ENCODE measurements at regions not wholly inside any gene's neighbourhood (a gene's known extent, or its start where the extent isn't known, plus 50 kb on each side); places are given as distances from the start of the nearest gene placed in this dataset.

DNA sequence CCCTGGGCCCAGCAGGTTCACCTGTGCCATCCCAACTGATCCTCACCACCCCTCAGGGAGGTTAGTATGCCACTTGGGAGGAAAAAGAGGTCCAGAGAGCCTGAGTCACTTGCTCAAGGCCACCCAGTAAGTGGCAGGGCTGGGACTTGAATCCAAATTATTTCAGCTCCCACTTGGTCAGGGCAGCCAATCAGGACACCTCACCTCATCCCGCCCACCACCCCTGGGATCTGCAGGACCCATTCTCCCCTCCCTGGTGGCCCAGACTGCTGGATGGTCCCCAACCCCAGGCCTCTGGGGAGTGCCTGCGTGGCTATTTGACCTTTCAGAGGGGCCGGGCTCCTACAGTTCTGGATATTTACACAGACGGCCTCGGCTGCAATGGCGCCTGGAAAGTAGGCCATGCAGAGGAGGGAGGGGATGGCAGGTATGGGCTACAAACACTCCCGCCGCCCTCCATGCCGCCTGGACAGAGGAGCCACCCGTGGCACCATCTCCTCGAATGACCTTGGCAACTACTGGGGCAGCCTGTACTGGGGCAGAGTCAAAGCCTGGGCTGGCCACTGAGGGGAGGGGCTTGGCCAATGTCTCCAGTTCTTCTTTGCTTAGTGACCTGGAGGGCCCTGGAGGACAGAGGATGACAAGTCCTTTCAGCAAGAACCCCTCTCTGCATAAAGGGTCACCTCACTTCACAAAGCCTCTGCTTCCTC, 153.6 kb upstream of the LINGO1 start:
- no peak overlapping the region for H3K27ac ChIP-seq (replicated peaks in 1 of 4)
- H3K27me3 ChIP-seq: peaks cover 0 to 80% (median 0%) of the 10 kb centered on the region in 4 donors
- intact Hi-C loops (cut with DNase I): no loop called here
- H3K4me3 ChIP-seq: no peak overlapping the region
- DNase-seq (ENCODE audit: extremely low spot score): no peak
- H3K4me1 ChIP-seq: no peaks in the 10 kb centered on the region
- TF ChIP-seq EP300 (IDR thresholded peaks at IDR 0.05): no peak
- TF ChIP-seq POLR2AphosphoS5 (IDR thresholded peaks at IDR 0.05): no peak
- TF ChIP-seq POLR2A (IDR thresholded peaks at IDR 0.05; ENCODE audit: low read depth): no peak
- TF ChIP-seq, protein P1, sequence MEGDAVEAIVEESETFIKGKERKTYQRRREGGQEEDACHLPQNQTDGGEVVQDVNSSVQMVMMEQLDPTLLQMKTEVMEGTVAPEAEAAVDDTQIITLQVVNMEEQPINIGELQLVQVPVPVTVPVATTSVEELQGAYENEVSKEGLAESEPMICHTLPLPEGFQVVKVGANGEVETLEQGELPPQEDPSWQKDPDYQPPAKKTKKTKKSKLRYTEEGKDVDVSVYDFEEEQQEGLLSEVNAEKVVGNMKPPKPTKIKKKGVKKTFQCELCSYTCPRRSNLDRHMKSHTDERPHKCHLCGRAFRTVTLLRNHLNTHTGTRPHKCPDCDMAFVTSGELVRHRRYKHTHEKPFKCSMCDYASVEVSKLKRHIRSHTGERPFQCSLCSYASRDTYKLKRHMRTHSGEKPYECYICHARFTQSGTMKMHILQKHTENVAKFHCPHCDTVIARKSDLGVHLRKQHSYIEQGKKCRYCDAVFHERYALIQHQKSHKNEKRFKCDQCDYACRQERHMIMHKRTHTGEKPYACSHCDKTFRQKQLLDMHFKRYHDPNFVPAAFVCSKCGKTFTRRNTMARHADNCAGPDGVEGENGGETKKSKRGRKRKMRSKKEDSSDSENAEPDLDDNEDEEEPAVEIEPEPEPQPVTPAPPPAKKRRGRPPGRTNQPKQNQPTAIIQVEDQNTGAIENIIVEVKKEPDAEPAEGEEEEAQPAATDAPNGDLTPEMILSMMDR (IDR thresholded peaks at IDR 0.05): no peak
- no peaks in the 10 kb centered on the region for H3K36me3 ChIP-seq
- no peaks in the 10 kb centered on the region for H3K9me3 ChIP-seq
- 72% methylated on average over 2 of the region's 11 CpGs for WGBS

DNA sequence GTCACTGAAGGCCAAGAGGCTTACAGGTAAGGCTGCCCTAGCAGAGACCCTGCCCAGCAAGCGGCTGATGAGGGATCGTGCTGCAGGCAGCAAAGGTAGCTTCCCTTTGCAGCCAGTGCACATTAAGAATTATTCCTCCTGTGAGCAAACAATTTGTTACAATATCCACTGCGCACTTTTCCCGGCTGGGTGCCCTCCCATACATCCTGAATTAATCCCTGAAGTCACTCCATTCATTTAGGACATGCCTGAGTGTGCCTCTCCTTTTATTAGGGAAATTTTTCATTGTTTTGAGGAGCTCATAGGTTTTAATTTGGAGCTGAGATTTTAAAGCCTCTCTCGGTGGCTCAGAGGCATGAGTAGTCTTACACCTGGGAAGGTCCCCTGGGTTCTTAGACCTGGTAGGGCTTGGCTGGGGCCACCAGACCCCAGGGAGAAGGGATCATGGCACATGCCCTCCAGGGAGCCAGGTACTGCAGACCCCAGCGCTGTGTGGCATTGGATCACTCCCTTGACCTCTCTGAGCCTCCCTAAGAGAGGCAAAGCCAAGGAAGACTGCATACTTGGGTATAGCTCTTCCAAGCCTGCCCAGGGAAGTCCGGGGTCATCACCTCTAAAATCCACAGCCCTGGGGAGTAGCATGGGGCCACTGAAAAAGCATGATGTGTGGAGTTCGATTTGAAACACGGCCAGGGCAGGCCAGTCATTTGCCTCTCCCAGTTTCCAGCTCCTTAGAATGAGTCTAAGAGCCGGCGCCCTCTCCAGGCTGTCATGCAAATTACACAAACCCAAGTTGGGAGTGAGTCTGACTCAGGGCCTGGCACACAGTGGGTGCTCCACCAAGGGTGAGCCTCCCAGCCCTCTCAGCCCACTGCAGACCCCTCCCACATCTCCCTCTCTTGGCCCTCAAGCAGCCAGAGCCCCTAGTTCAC, 151.9 kb upstream of the LINGO1 start:
- DNase-seq (ENCODE audit: extremely low spot score): no peak

DNA sequence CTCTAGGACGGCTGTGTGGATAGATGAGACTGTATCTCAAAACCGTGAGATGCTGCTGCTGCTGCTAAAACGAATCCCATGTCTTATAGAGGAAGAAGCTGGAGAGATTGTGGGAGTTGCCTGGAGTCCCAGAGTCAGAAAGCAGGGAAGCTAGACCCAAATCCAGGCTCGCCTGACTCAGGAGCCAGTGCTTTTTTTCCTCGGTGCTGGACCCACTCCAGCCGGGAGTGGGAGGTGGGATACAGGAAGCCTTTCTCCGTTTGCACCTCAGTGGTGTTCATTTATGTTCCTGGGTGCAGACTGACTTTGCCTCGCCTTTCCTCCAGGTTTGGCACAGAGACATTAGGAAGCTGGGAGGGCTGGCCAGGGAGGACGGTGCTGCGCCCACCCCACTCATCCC, 150.9 kb upstream of the LINGO1 start:
- Histone ChIP-seq H3K9me3 (peaks cover 0 to 17% (median 9%) of the 10 kb centered on the region in 4 donors), H3K36me3 (no peaks in the 10 kb centered on the region), H3K4me3 (no peak overlapping the region), H3K4me1 (no peaks in the 10 kb centered on the region), H3K27me3 (peaks cover 0 to 68% (median 0%) of the 10 kb centered on the region in 4 donors), H3K27ac (replicated peaks in 1 of 4) (no peak overlapping the region)
- DNase-seq (ENCODE audit: extremely low spot score): no peak
- WGBS: 23% methylated on average over 7 of the region's 10 CpGs
- TF ChIP-seq POLR2A (IDR thresholded peaks at IDR 0.05; ENCODE audit: low read depth): no peak
- intact Hi-C loops (cut with DNase I): no loop called here

More for the DNA sequence above, 151.9 kb upstream of the LINGO1 start:
- intact Hi-C loops (cut with DNase I): no loop called here
- Histone ChIP-seq H3K4me1 (no peaks in the 10 kb centered on the region), H3K27me3 (peaks cover 0 to 75% (median 0%) of the 10 kb centered on the region in 4 donors), H3K36me3 (no peaks in the 10 kb centered on the region), H3K9me3 (peaks cover 0 to 17% (median 9%) of the 10 kb centered on the region in 4 donors), H3K27ac (replicated peaks in 1 of 4) (no peak overlapping the region), H3K4me3 (no peak overlapping the region)
- no peak for TF ChIP-seq POLR2AphosphoS5 (IDR thresholded peaks at IDR 0.05)
- TF ChIP-seq, protein P1 (IDR thresholded peaks at IDR 0.05): peak in 1 of 3 experiments; percentile 13
- WGBS: 59% methylated on average over 10 of the region's 11 CpGs

DNA sequence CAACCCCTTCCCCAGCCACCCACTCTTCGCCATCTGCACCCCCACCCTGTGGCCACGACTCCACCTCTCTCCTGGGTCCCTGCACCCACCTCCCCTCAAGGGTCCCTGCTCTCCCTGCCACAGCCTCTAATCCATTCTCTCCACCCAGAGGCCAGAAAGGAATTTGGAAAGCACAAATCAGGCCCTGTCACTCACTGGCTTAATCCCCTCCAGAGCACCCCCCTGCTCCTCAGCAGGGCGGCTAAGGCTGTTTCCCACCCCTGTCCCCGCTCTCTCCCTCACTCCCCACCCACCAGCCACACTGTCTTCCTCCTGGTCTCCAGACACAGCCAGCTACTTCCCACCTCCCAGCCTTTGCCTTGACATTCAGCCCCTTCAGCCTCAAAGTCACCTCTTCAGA, 150.0 kb upstream of the LINGO1 start:
- H3K27me3 ChIP-seq: peaks cover 0 to 59% (median 0%) of the 10 kb centered on the region in 4 donors
- intact Hi-C loops (cut with DNase I): no loop called here
- WGBS: 76% methylated on average over 4 of the region's 4 CpGs

DNA sequence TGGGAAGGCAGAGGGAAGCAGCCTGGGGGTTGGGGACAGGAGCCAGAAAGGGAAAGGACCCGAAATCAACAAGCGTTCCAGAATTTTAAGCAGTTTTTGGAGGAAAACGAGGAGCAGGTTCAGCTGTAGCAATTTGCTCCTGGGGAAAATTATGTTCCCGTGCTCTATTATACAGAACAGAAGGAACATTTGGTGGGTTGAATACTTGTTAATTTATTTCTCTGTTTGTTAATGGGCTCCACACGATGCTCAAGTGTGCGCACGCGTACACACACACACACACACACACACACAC, 149.2 kb upstream of the LINGO1 start:
- DNase-seq (ENCODE audit: extremely low spot score): no peak
- peaks cover 0 to 51% (median 0%) of the 10 kb centered on the region in 4 donors for H3K27me3 ChIP-seq
- no peak overlapping the region for H3K4me3 ChIP-seq
- 85% methylated on average over 8 of the region's 8 CpGs for WGBS
- H3K36me3 ChIP-seq: no peaks in the 10 kb centered on the region
- no peak overlapping the region for H3K27ac ChIP-seq (replicated peaks in 1 of 4)
- TF ChIP-seq EP300 (IDR thresholded peaks at IDR 0.05) (no peak), POLR2AphosphoS5 (IDR thresholded peaks at IDR 0.05) (no peak), POLR2A (IDR thresholded peaks at IDR 0.05; ENCODE audit: low read depth) (no peak)
- TF ChIP-seq, protein P1 (IDR thresholded peaks at IDR 0.05): no peak
- intact Hi-C loops (cut with DNase I): no loop called here
- peaks cover 0 to 22% (median 12%) of the 10 kb centered on the region in 4 donors for H3K9me3 ChIP-seq
- H3K4me1 ChIP-seq: no peaks in the 10 kb centered on the region

More for the DNA sequence above, 150.0 kb upstream of the LINGO1 start:
- TF ChIP-seq EP300 (IDR thresholded peaks at IDR 0.05) (no peak), POLR2A (IDR thresholded peaks at IDR 0.05; ENCODE audit: low read depth) (no peak), POLR2AphosphoS5 (IDR thresholded peaks at IDR 0.05) (no peak)
- TF ChIP-seq, protein P1 (IDR thresholded peaks at IDR 0.05): no peak
- DNase-seq (ENCODE audit: extremely low spot score): no peak
- no peaks in the 10 kb centered on the region for H3K4me1 ChIP-seq
- peaks cover 0 to 22% (median 12%) of the 10 kb centered on the region in 4 donors for H3K9me3 ChIP-seq
- H3K36me3 ChIP-seq: no peaks in the 10 kb centered on the region
- H3K4me3 ChIP-seq: no peak overlapping the region
- no peak overlapping the region for H3K27ac ChIP-seq (replicated peaks in 1 of 4)
